Activated CD4-positive, alpha-beta T cell treated with anti-CD3 and anti-CD28 coated beads, Interleukin-2, amount 10 ng/mL, durations not matched to agents 7 days and 5 days (primary cell): ENCODE measurements at regions not wholly inside any gene's neighbourhood (a gene's known extent, or its start where the extent isn't known, plus 50 kb on each side); places are given as distances from the start of the nearest gene placed in this dataset.

Experiments used
- CTCF ChIA-PET: fragments of 350-600 bp; sonication (Branson Sonifier 250); formaldehyde crosslinking; loops from one replicate; lab custom pipeline; 2021; ENCODE audit warnings: antibody characterized with exemption; lab: Charles Lee
- POLR2A ChIA-PET: fragments of 350-600 bp; sonication (Branson Sonifier 250); formaldehyde crosslinking; loops from one replicate; lab custom pipeline; 2021; ENCODE audit warnings: antibody characterized with exemption; lab: Charles Lee
- DNase-seq: peaks from one replicate; pipeline ENCODE4 v3.0.0-alpha.2; 2020
- H3K27ac Mint-ChIP-seq: one replicate; pipeline ENCODE4 v1.8.0; 2021; ENCODE audit warnings: mild to moderate bottlenecking, moderate library complexity, mixed read lengths
- H3K27me3 Mint-ChIP-seq: one replicate; pipeline ENCODE4 v1.8.0; 2021; ENCODE audit warnings: mixed read lengths
- H3K36me3 Mint-ChIP-seq: one replicate; pipeline ENCODE4 v1.8.0; 2021; ENCODE audit warnings: low read depth, mixed read lengths
- H3K4me1 Mint-ChIP-seq: one replicate; pipeline ENCODE4 v1.8.0; 2021; ENCODE audit warnings: mixed read lengths
- H3K4me3 Mint-ChIP-seq: one replicate; pipeline ENCODE4 v1.8.0; 2021; ENCODE audit warnings: mild to moderate bottlenecking, moderate library complexity, mixed read lengths
- H3K9me3 Mint-ChIP-seq: one replicate; pipeline ENCODE4 v1.8.0; 2021; ENCODE audit warnings: mixed read lengths

DNA sequence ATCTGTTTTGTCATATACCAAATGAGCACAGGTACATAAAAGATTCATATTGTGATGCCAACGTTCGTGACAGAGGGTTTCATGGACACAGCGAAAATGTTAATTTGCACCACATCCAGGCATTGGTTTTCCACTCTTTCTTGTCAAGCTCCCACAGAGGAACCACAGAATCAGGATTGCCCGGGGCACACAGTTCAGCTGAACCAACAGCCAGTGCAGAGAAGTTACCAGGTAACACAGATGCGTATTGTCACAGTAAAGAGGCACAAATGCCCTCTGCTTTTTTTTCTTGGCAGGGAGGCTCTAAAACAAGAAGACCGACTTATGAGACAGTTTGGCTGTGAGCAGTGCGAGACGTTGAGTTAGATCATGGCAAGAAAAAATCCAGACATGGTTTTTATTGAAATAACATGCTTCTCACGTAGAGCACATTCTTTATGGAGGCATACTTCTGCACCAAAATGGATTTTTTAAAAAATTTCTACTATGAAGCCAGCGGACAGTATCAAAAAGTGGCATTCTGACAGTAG is 331.1 kb upstream of the KIAA1217 start:
- H3K9me3 Mint-ChIP-seq, result no peaks in the 10 kb centered on the region
- no peaks in the 10 kb centered on the region for H3K36me3 Mint-ChIP-seq
- H3K27ac Mint-ChIP-seq, result no peak overlapping the region
- DNase-seq, result no peak
- CTCF ChIA-PET, result no interaction called here
- POLR2A ChIA-PET, result no interaction called here
- H3K4me3 Mint-ChIP-seq, result no peak overlapping the region
- H3K4me1 Mint-ChIP-seq, result no peaks in the 10 kb centered on the region
- no peaks in the 10 kb centered on the region for H3K27me3 Mint-ChIP-seq

DNA sequence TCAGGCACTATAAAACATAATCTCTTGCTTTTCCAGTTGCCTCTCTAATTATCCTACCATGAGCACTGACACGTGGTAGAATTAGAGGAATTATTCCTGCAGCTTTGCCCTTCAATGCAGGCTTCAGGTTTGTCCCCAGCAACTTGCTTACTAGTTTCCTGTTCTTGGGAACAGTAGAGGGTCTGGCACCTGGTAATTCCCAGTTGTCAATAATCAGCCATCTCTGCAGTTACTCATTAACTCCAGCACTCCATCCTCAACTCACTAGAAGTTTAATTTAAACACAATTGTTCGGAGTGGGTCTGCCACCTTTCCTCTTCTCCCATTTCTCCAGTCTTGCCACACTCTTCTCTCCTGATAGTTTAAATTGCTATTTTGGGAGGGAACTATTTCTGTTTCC is 324.3 kb upstream of the KIAA1217 start:
- Mint-ChIP-seq H3K4me1 (no peaks in the 10 kb centered on the region), H3K36me3 (no peaks in the 10 kb centered on the region), H3K27me3 (no peaks in the 10 kb centered on the region), H3K9me3 (no peaks in the 10 kb centered on the region), H3K27ac (no peak overlapping the region), H3K4me3 (no peak overlapping the region)
- DNase-seq, result no peak
- ChIA-PET POLR2A (no interaction called here), CTCF (no interaction called here)

DNA sequence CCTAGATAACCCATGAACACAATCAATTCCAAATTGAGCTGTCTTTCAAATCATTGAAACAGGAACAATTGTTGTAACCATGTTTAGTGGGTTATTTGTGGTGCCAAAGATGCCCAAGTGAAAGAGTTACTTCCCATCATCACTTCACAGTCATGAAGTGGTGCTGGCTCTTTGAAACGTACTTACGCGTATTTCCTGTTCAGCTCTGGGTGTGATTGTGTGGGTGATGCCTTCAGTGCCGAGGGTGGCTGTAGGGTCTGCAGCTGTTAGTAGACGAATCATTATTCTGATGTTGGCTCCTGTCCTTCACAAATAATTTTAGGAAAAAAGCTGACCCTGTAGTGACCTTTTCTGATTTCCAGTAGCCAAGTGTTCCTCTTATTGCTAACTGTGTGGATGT is 323.1 kb upstream of the KIAA1217 start:
- DNase-seq, result no peak
- H3K36me3 Mint-ChIP-seq, result no peaks in the 10 kb centered on the region
- POLR2A ChIA-PET, result no interaction called here
- no peaks in the 10 kb centered on the region for H3K27me3 Mint-ChIP-seq
- H3K4me3 Mint-ChIP-seq, result no peak overlapping the region
- CTCF ChIA-PET, result no interaction called here
- H3K27ac Mint-ChIP-seq, result no peak overlapping the region
- no peaks in the 10 kb centered on the region for H3K4me1 Mint-ChIP-seq
- H3K9me3 Mint-ChIP-seq, result no peaks in the 10 kb centered on the region

DNA sequence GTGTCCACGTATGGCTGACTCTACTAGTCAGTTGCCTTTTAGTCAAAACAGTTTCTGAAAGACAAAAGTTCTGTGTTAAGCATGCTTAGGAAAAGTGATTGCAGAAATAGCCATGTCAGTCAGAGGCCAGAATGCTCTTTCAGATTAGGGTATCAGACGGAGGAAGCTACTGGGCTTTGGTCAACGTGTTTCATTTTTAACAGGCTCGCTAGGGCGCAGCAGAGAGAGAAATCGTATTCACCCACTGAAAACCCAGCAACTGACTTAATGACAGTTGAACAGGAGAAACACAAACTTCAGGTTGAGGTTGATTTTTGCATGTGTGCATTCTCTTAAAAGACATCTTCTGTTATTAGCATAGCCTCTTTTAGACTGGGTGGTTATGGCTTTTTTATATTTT is 322.6 kb upstream of the KIAA1217 start:
- ChIA-PET CTCF (no interaction called here), POLR2A (no interaction called here)
- Mint-ChIP-seq H3K4me1 (no peaks in the 10 kb centered on the region), H3K4me3 (no peak overlapping the region), H3K36me3 (no peaks in the 10 kb centered on the region), H3K27ac (no peak overlapping the region), H3K27me3 (no peaks in the 10 kb centered on the region), H3K9me3 (no peaks in the 10 kb centered on the region)
- no peak for DNase-seq

DNA sequence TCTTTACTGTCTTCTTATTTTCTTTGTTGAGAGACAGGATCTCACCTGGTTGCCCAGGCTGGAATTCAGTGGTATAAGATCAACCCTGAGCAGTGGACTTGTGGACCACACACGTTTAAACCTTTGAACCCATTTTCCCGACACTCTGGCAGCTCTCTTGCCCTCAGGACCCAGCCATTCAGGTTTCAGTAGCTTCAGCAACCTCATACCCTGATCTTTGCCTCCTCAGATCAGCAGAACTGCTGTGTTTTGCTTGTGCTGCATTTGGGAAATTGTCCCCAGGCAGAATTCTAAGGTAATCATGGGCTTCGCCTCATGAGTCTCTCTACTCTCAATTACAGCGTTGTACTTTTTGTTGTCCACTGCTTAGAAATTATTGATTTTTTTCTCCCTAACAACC is 317.6 kb upstream of the KIAA1217 start:
- CTCF ChIA-PET, result no interaction called here
- DNase-seq, result no peak
- H3K4me3 Mint-ChIP-seq, result no peak overlapping the region
- no peaks in the 10 kb centered on the region for H3K36me3 Mint-ChIP-seq
- no peaks in the 10 kb centered on the region for H3K4me1 Mint-ChIP-seq
- no peak overlapping the region for H3K27ac Mint-ChIP-seq
- H3K9me3 Mint-ChIP-seq, result no peaks in the 10 kb centered on the region
- no peaks in the 10 kb centered on the region for H3K27me3 Mint-ChIP-seq
- POLR2A ChIA-PET, result no interaction called here

DNA sequence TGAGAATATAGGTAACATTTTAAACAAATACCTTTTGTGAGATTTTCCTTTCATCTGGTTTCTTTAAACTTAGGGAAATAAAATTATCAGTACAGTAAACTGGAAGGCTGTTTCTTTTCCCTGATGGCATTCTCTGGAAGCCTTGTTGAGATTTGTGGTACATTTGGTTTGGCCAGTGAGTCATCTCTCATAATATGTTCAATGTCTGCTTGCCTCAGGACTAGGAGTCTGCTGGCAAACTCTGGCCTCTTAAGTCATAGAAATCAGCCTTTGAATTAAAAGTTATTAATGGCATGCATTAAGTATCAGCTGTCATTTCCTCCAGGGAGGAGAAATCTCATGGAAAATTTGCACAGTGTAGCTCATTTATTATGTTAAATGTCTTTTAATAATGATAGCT is 316.6 kb upstream of the KIAA1217 start:
- no peak overlapping the region for H3K27ac Mint-ChIP-seq
- ChIA-PET CTCF (no interaction called here), POLR2A (no interaction called here)
- no peaks in the 10 kb centered on the region for H3K4me1 Mint-ChIP-seq
- no peaks in the 10 kb centered on the region for H3K36me3 Mint-ChIP-seq
- DNase-seq, result no peak
- no peak overlapping the region for H3K4me3 Mint-ChIP-seq
- no peaks in the 10 kb centered on the region for H3K9me3 Mint-ChIP-seq
- no peaks in the 10 kb centered on the region for H3K27me3 Mint-ChIP-seq

DNA sequence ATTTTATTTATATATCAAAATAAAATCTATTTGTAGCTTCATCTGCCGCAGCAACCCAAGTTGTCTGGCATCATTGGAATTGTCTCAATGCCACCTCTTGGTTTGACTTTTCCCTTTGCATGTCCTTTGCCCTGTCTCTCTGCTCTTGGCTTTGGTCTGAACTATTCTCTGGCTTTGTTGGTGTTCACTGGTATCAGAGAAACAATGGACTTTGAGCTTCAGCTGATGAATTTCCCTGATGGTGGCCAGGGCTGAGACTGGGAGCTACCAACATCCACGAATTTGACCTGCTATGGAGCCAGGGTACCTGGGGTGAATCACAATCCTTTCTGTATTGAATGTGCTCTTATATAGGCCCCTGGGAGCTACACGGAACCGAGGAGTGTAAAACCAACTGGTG is 311.7 kb upstream of the KIAA1217 start:
- no peaks in the 10 kb centered on the region for H3K36me3 Mint-ChIP-seq
- H3K4me1 Mint-ChIP-seq, result no peaks in the 10 kb centered on the region
- ChIA-PET CTCF (interaction anchor here (0.7 kb wide), 1 partner anchor 1812 kb away, joined by 3 read pairs; no protein-coding TSS in a partner anchor), POLR2A (no interaction called here)
- H3K4me3 Mint-ChIP-seq, result no peak overlapping the region
- H3K27ac Mint-ChIP-seq, result no peak overlapping the region
- H3K9me3 Mint-ChIP-seq, result no peaks in the 10 kb centered on the region
- H3K27me3 Mint-ChIP-seq, result no peaks in the 10 kb centered on the region
- no peak for DNase-seq

DNA sequence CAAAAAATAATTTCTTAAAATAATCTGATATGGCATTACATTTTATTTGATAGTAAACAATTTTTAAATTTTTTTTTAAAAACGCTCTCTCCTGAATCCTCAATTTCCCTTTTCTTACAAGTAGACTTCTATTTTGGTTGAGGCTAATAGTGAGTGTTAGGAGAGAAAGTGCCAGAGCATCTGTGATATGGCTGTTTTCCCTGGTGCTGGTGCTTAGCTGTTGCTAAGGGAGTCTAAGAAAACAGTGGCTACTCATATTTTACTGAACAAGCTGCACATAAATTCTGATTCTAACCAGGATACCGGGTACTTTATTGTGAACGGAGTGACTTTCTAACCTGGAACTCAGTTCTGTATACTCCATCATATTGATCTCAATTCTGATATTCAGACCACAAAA is 311.1 kb upstream of the KIAA1217 start:
- ChIA-PET CTCF (no interaction called here), POLR2A (no interaction called here)
- H3K27ac Mint-ChIP-seq, result no peak overlapping the region
- H3K9me3 Mint-ChIP-seq, result no peaks in the 10 kb centered on the region
- H3K4me3 Mint-ChIP-seq, result no peak overlapping the region
- H3K27me3 Mint-ChIP-seq, result no peaks in the 10 kb centered on the region
- H3K36me3 Mint-ChIP-seq, result no peaks in the 10 kb centered on the region
- H3K4me1 Mint-ChIP-seq, result no peaks in the 10 kb centered on the region
- DNase-seq, result no peak

DNA sequence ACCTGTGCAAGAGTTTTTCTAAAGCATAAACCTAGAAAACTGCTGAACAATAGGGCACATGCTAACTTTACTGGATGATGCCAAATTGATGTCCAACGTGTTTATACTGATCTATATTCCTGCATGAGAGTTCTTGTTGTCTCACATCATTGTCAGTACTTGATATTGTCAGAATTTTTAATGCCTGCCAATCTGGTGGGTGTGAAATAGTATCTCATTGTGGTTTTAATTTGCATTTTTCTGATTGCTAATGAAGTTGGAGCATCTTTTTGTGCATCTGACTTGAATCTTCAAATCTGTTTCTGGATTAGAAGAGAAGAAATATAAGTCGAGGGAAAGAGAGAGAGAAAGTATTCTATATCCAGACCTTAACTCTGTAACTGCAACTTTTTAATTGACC is 309.8 kb upstream of the KIAA1217 start:
- Mint-ChIP-seq H3K4me3 (no peak overlapping the region), H3K27me3 (no peaks in the 10 kb centered on the region), H3K36me3 (no peaks in the 10 kb centered on the region), H3K4me1 (no peaks in the 10 kb centered on the region), H3K9me3 (no peaks in the 10 kb centered on the region), H3K27ac (no peak overlapping the region)
- ChIA-PET POLR2A (interaction anchor here (0.6 kb wide), 1 partner anchor 68 kb away, joined by 3 read pairs; no protein-coding TSS in a partner anchor), CTCF (no interaction called here)
- no peak for DNase-seq

DNA sequence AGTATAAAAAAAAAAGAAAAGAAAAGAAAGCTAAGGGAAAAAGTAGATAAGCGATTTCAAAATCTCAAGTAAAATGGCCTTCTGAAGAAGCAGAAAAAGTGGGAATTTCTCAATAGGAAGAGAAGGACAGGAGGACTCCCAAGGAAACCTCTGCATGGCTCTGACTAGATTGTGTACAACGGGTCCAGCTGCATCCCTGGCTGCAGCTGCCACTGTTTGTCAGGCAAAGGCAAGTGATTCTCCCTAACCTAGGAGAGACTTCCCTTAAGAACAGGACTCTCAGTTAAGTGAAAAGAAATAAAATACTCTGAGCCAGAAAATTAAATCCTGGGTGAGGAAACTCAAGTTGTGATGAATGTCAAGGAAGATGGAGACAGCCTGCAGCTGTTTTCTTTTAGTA is 298.6 kb upstream of the KIAA1217 start:
- Mint-ChIP-seq H3K4me1 (no peaks in the 10 kb centered on the region), H3K4me3 (no peak overlapping the region), H3K36me3 (no peaks in the 10 kb centered on the region), H3K27ac (no peak overlapping the region), H3K27me3 (no peaks in the 10 kb centered on the region), H3K9me3 (no peaks in the 10 kb centered on the region)
- POLR2A ChIA-PET, result no interaction called here
- CTCF ChIA-PET, result no interaction called here
- DNase-seq, result no peak

DNA sequence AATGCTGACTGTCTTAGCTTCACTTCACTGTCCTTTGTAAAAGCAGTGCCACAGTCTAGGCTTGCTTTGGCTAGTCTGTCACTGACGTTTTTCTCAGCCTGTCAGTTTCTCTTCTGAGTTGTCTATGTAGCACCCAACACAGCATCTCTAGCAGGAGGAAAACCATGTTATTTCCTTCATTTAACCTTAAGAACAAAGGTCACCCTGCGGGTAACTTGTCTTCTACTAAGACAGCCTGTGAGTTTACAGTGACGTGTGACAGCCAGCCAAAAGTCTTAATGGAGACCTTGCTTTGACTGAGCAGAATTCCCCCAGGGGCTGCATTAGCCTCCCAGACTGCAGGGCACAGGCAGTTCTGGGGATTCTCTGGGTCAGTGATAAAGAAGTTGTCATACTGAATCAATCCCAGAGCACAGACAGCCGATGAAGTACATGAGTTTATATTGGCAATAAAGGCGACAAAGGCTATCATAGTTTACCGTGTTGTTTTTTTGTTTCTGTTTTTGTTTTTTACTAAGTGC is 296.0 kb upstream of the KIAA1217 start:
- Mint-ChIP-seq H3K27me3 (no peaks in the 10 kb centered on the region), H3K4me3 (no peak overlapping the region), H3K4me1 (no peaks in the 10 kb centered on the region), H3K27ac (no peak overlapping the region), H3K9me3 (no peaks in the 10 kb centered on the region), H3K36me3 (no peaks in the 10 kb centered on the region)
- POLR2A ChIA-PET, result no interaction called here
- no peak for DNase-seq
- CTCF ChIA-PET, result no interaction called here

DNA sequence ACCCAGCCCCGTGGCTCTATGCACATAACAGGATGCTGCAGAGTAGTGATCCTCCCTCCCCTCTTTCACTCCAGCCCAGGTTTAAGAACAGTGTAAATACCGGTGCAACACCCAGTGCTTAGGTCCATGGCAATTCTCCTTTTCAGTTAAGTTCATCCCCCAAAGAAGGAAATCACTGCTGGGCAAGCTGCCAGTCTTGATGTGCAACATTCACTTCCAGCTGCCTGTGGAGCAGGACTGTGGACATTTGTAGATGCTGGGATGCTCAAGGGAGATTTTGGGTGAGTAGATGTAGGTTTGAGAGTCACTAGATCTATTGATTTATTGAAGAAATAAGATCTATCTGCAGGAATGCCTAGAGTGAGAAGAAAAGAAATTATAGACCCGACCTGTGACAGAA is 294.3 kb upstream of the KIAA1217 start:
- Mint-ChIP-seq H3K4me1 (no peaks in the 10 kb centered on the region), H3K36me3 (no peaks in the 10 kb centered on the region), H3K4me3 (no peak overlapping the region), H3K9me3 (no peaks in the 10 kb centered on the region), H3K27ac (no peak overlapping the region), H3K27me3 (no peaks in the 10 kb centered on the region)
- DNase-seq, result no peak
- ChIA-PET CTCF (interaction anchor here (0.6 kb wide), 1 partner anchor 621 kb away, joined by 3 read pairs; no protein-coding TSS in a partner anchor), POLR2A (no interaction called here)

DNA sequence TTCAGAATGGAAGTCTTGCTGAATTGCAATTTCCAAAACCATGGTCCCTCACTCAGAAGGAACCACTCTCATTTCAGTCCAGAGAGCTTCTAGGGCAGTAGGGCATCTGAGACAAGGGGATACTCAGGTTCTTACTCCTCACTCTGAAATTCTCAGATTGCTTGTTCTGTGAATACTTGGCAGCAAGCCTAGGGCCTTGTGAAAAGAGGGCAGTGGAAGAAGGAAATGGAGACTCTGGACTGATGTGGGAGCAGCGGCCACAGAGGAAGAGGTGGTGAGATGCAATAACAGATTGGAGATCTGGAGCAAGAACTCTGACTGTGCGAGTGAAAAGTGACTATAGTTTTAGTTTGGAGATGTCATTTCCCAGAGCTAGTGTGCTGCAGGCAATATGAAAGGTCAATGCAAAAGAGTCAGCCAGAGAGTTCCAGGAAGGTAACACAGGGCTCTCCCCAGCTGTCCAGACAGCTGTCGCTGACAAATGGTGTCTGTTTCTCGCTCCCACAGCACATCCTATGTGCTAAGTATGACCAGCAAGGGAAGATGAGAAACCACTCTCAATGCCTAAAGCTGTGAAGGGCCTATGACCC is 291.6 kb upstream of the KIAA1217 start:
- Mint-ChIP-seq H3K9me3 (no peaks in the 10 kb centered on the region), H3K27me3 (no peaks in the 10 kb centered on the region), H3K36me3 (no peaks in the 10 kb centered on the region), H3K27ac (no peak overlapping the region), H3K4me3 (no peak overlapping the region), H3K4me1 (no peaks in the 10 kb centered on the region)
- DNase-seq, result no peak
- ChIA-PET POLR2A (no interaction called here), CTCF (no interaction called here)
